ENCODE measurements at regions not wholly inside any gene's neighbourhood (a gene's known extent, or its start where the extent isn't known, plus 50 kb on each side); places are given as distances from the start of the nearest gene placed in this dataset.

GRCh38 chr5:82375488-82376244 lies 97.5 kb upstream of the RPS23 start:
- no peak overlapping the region for H3K4me3 Mint-ChIP-seq
- POLR2A ChIA-PET: no interaction called here
- H3K9me3 Mint-ChIP-seq: peaks cover 35% of the 10 kb centered on the region
- H3K4me1 Mint-ChIP-seq: peaks cover 10% of the 10 kb centered on the region
- DNase-seq (ENCODE audit: low spot score): no peak
- H3K27ac Mint-ChIP-seq: no peak overlapping the region
- TF ChIP-seq GABPB1 (CRISPR knock-in tag; IDR thresholded peaks at IDR 0.05) (0 out of 2 replicates have a peak, but pooled peaks have one; percentile 20), JAZF1 (CRISPR knock-in tag; IDR thresholded peaks at IDR 0.05) (no peak)
- no peak for ATAC-seq
- peaks cover 23% of the 10 kb centered on the region for H3K36me3 Mint-ChIP-seq
- H3K27me3 Mint-ChIP-seq (ENCODE audit: low read depth): no peaks in the 10 kb centered on the region; the same call in 1 of the 2 replicates
- CTCF ChIA-PET: no interaction called here

GRCh38 chr5:82374637-82375036 lies 96.5 kb upstream of the RPS23 start:
- Mint-ChIP-seq H3K27me3 (ENCODE audit: low read depth) (no peaks in the 10 kb centered on the region; the same call in 1 of the 2 replicates), H3K4me3 (no peak overlapping the region), H3K36me3 (peaks cover 14% of the 10 kb centered on the region), H3K27ac (no peak overlapping the region), H3K4me1 (peaks cover 6% of the 10 kb centered on the region), H3K9me3 (peaks cover 25% of the 10 kb centered on the region)
- CTCF ChIA-PET: no interaction called here
- no peak for TF ChIP-seq ARID4B (CRISPR knock-in tag; IDR thresholded peaks at IDR 0.05; ENCODE audit: borderline replicate concordance)
- no peak for TF ChIP-seq CREM (CRISPR knock-in tag; IDR thresholded peaks at IDR 0.05)
- TF ChIP-seq GRHL2 (CRISPR knock-in tag; IDR thresholded peaks at IDR 0.05; ENCODE audit: insufficient replicate concordance, severe bottlenecking): no peak
- TF ChIP-seq MYBL2 (CRISPR knock-in tag; IDR thresholded peaks at IDR 0.05): no peak
- no peak for TF ChIP-seq OVOL2 (CRISPR knock-in tag; IDR thresholded peaks at IDR 0.05; ENCODE audit: borderline replicate concordance)
- no peak for TF ChIP-seq USF1 (CRISPR knock-in tag; IDR thresholded peaks at IDR 0.05)
- TF ChIP-seq PREB (CRISPR knock-in tag; IDR thresholded peaks at IDR 0.05; ENCODE audit: borderline replicate concordance): no peak
- TF ChIP-seq ZSCAN18 (CRISPR knock-in tag; IDR thresholded peaks at IDR 0.05): no peak
- TF ChIP-seq ZNF416 (CRISPR knock-in tag; IDR thresholded peaks at IDR 0.05): no peak
- no peak for TF ChIP-seq KAT7 (CRISPR knock-in tag; IDR thresholded peaks at IDR 0.05; ENCODE audit: borderline replicate concordance)
- no peak for TF ChIP-seq NFE2L1 (CRISPR knock-in tag; IDR thresholded peaks at IDR 0.05)
- no peak for TF ChIP-seq IRF2 (CRISPR knock-in tag; IDR thresholded peaks at IDR 0.05; ENCODE audit: borderline replicate concordance, low read depth)
- DNase-seq (ENCODE audit: low spot score) (no peak), ATAC-seq (no peak)
- POLR2A ChIA-PET: no interaction called here

GRCh38 chr5:82367930-82368329 lies 89.8 kb upstream of the RPS23 start:
- ChIA-PET CTCF (no interaction called here), POLR2A (no interaction called here)
- peaks cover 7% of the 10 kb centered on the region; the same call in 1 of the 2 replicates for H3K9me3 Mint-ChIP-seq
- peaks cover 3% of the 10 kb centered on the region; the same call in 1 of the 2 replicates for H3K4me1 Mint-ChIP-seq
- H3K27me3 Mint-ChIP-seq (ENCODE audit: low read depth): no peaks in the 10 kb centered on the region
- no peak overlapping the region for H3K4me3 Mint-ChIP-seq
- no peak overlapping the region for H3K27ac Mint-ChIP-seq
- H3K36me3 Mint-ChIP-seq: no peaks in the 10 kb centered on the region
- ATAC-seq (no peak), DNase-seq (ENCODE audit: low spot score) (no peak)
- TF ChIP-seq E2F1 (CRISPR knock-in tag; IDR thresholded peaks at IDR 0.05): no peak
- TF ChIP-seq GRHL2 (CRISPR knock-in tag; IDR thresholded peaks at IDR 0.05; ENCODE audit: insufficient replicate concordance, severe bottlenecking): no peak
- no peak for TF ChIP-seq MAX (CRISPR knock-in tag; IDR thresholded peaks at IDR 0.05)
- no peak for TF ChIP-seq MLX (CRISPR knock-in tag; IDR thresholded peaks at IDR 0.05)
- no peak for TF ChIP-seq ZNF423 (CRISPR knock-in tag; IDR thresholded peaks at IDR 0.05)
- TF ChIP-seq ZNF425 (CRISPR knock-in tag; conservative IDR thresholded peaks at IDR 0.05): no peak
